ENCODE measurements at regions not wholly inside any gene's neighbourhood (a gene's known extent, or its start where the extent isn't known, plus 50 kb on each side); places are given as distances from the start of the nearest gene placed in this dataset.

GRCh38 chr10:61052469-61053205, 108.7 kb upstream of the RHOBTB1 start:
- H3K4me3 ChIP-seq, result no peak overlapping the region
- H3K9me3 ChIP-seq, result no peaks in the 10 kb centered on the region
- H3K4me1 ChIP-seq, result no peaks in the 10 kb centered on the region
- no peaks in the 10 kb centered on the region for H3K36me3 ChIP-seq
- no peak overlapping the region for H3K27ac ChIP-seq
- no peak for TF ChIP-seq POLR2A (IDR thresholded peaks at IDR 0.05)
- TF ChIP-seq, protein P1, sequence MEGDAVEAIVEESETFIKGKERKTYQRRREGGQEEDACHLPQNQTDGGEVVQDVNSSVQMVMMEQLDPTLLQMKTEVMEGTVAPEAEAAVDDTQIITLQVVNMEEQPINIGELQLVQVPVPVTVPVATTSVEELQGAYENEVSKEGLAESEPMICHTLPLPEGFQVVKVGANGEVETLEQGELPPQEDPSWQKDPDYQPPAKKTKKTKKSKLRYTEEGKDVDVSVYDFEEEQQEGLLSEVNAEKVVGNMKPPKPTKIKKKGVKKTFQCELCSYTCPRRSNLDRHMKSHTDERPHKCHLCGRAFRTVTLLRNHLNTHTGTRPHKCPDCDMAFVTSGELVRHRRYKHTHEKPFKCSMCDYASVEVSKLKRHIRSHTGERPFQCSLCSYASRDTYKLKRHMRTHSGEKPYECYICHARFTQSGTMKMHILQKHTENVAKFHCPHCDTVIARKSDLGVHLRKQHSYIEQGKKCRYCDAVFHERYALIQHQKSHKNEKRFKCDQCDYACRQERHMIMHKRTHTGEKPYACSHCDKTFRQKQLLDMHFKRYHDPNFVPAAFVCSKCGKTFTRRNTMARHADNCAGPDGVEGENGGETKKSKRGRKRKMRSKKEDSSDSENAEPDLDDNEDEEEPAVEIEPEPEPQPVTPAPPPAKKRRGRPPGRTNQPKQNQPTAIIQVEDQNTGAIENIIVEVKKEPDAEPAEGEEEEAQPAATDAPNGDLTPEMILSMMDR (IDR thresholded peaks at IDR 0.05), result no peak
- DNase-seq, result no peak
- no peaks in the 10 kb centered on the region for H3K27me3 ChIP-seq

DNA sequence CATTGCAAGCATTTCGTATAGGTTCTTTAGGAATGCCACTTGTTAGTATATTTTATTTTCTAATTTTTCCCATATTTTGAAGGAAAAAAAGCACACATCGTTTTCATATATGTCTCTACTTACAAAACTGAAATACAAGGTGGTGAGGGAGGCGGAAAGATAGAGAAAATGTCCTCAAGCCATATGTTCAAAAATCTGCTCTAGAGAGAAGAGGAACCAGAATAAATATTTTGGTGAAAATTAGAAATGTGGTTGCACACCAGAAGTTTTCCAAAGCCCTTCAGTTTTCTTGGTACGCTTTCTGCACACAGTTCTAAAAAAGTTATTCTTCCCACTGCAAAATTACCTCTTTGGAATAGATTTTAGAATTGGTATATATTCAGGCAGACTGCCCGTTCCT, 107.4 kb upstream of the RHOBTB1 start:
- no peak for DNase-seq
- Histone ChIP-seq H3K36me3 (no peaks in the 10 kb centered on the region), H3K9me3 (no peaks in the 10 kb centered on the region), H3K27ac (no peak overlapping the region), H3K4me1 (no peaks in the 10 kb centered on the region), H3K27me3 (no peaks in the 10 kb centered on the region), H3K4me3 (no peak overlapping the region)
- no peak for TF ChIP-seq POLR2A (IDR thresholded peaks at IDR 0.05)
- TF ChIP-seq, protein P1 (IDR thresholded peaks at IDR 0.05), result no peak

GRCh38 chr10:61050120-61050745, 106.2 kb upstream of the RHOBTB1 start:
- no peak for TF ChIP-seq POLR2A (IDR thresholded peaks at IDR 0.05)
- TF ChIP-seq, protein P1 (IDR thresholded peaks at IDR 0.05), result no peak
- H3K36me3 ChIP-seq, result no peaks in the 10 kb centered on the region
- no peaks in the 10 kb centered on the region for H3K27me3 ChIP-seq
- no peaks in the 10 kb centered on the region for H3K9me3 ChIP-seq
- DNase-seq, result no peak
- H3K4me1 ChIP-seq, result no peaks in the 10 kb centered on the region
- H3K27ac ChIP-seq, result no peak overlapping the region
- no peak overlapping the region for H3K4me3 ChIP-seq

- TF ChIP-seq, protein P1 (IDR thresholded peaks at IDR 0.05), result no peak
- TF ChIP-seq POLR2A (IDR thresholded peaks at IDR 0.05), result no peak
- H3K27ac ChIP-seq, result no peak overlapping the region
- no peaks in the 10 kb centered on the region for H3K36me3 ChIP-seq
- H3K9me3 ChIP-seq, result no peaks in the 10 kb centered on the region
- DNase-seq, result no peak
- H3K4me1 ChIP-seq, result no peaks in the 10 kb centered on the region
- no peaks in the 10 kb centered on the region for H3K27me3 ChIP-seq
- H3K4me3 ChIP-seq, result no peak overlapping the region
Measured at GRCh38 chr10:61049386-61049785, 105.4 kb upstream of the RHOBTB1 start.

DNA sequence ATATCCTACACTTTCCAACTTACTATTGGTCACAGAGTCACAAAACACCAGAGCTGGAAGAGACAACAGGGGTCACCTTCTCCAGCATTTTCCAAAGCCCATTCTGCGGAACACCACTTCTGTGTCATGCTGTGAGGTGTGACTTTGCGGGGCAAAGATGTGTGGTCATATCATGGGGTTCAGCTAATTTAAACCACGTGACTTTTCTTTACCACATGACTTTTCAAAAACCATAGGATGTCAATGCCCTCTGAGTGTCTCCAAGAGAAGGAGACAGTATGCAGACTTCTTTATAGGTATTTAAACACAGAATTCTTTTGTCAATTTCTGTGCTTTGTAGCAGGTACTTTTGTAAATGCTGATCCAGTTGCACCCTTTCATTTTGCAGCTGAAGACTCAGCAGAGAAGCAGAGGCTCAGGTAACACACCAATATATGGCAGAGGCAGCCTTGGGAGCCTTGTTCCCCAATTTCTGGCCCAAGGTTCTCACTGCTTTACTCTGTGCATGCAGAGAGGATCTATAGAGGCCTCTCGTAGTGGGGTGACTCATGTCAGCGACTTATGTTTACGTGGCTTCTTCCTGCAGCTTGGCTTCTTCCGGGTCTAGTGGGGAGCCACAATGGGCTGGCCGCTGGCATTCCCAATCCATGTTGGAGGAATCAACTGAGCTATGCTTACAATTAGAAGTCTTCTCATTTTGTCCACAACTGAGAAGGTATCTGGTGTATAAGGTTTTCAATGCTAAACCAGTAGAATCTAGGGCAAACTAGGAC, 104.0 kb upstream of the RHOBTB1 start:
- TF ChIP-seq POLR2A (IDR thresholded peaks at IDR 0.05), result no peak
- TF ChIP-seq, protein P1 (IDR thresholded peaks at IDR 0.05), result no peak
- no peak overlapping the region for H3K4me3 ChIP-seq
- H3K27me3 ChIP-seq, result no peaks in the 10 kb centered on the region
- no peak for DNase-seq
- H3K9me3 ChIP-seq, result no peaks in the 10 kb centered on the region
- H3K27ac ChIP-seq, result no peak overlapping the region
- no peaks in the 10 kb centered on the region for H3K36me3 ChIP-seq
- H3K4me1 ChIP-seq, result no peaks in the 10 kb centered on the region

Data from Peyer's patch (tissue), 4 donors.